Lung (tissue), 11 donors: ENCODE measurements at regions not wholly inside any gene's neighbourhood (a gene's known extent, or its start where the extent isn't known, plus 50 kb on each side); places are given as distances from the start of the nearest gene placed in this dataset.

Source experiments
- ATAC-seq: fragments of 200-7000 bp; cut with Tn5 transposase; one replicate; pipeline ENCODE4 v1.9.1; 2020; ENCODE audit warnings: moderate number of reproducible peaks; ENCODE audit not compliant: insufficient read depth, low FRiP score
- DNase-seq, 3 donors: peaks; one replicate each; pipeline ENCODE4 v3.0.0-alpha.2; 2013 to 2017
- H3K27ac ChIP-seq, 2 donors: one replicate each; pipeline ENCODE4 v1.5.1; 2013; ENCODE audit warnings: mild to moderate bottlenecking in 2 of 2, moderate library complexity in 2 of 2, control low read depth in 1 of 2, inconsistent platforms in 1 of 2, low read depth in 1 of 2, low read length in 1 of 2
- H3K27me3 ChIP-seq, 3 donors: one replicate each; pipeline ENCODE4 v1.5.1; 2013; ENCODE audit warnings: low read length in 2 of 3; ENCODE audit not compliant: control insufficient read depth in 3 of 3, insufficient read depth in 3 of 3
- H3K36me3 ChIP-seq, 4 donors: one replicate each; pipeline ENCODE4 v1.5.1; 2013; ENCODE audit warnings: low read length in 4 of 4, mild to moderate bottlenecking in 1 of 4, moderate library complexity in 1 of 4; ENCODE audit not compliant: control insufficient read depth in 4 of 4, insufficient read depth in 4 of 4
- H3K4me1 ChIP-seq, 5 donors: one replicate each; pipeline ENCODE4 v1.5.1; 2013; ENCODE audit warnings: low read length in 5 of 5, mild to moderate bottlenecking in 2 of 5, moderate library complexity in 1 of 5; ENCODE audit not compliant: control insufficient read depth in 5 of 5, insufficient read depth in 5 of 5
- H3K4me3 ChIP-seq: one replicate; pipeline ENCODE4 v1.5.1; 2013; ENCODE audit warnings: mild to moderate bottlenecking, control low read depth, moderate library complexity
- H3K9ac ChIP-seq, 2 donors: one replicate each; pipeline ENCODE4 v1.5.1; 2013; ENCODE audit warnings: low read length in 2 of 2, control low read depth in 1 of 2; ENCODE audit not compliant: insufficient read depth in 1 of 2
- H3K9me3 ChIP-seq, 4 donors: one replicate each; pipeline ENCODE4 v1.5.1; 2013; ENCODE audit warnings: low read length in 3 of 4, mild to moderate bottlenecking in 1 of 4, moderate library complexity in 1 of 4; ENCODE audit not compliant: control insufficient read depth in 4 of 4, insufficient read depth in 3 of 4
- CTCF ChIP-seq: IDR thresholded peaks from 2 replicates; pipeline ENCODE4 v1.5.1; 2012; ENCODE audit warnings: mild to moderate bottlenecking; ENCODE audit errors: control extremely low read depth, extremely low read depth
- WGBS, 2 donors: extraction: QIAGEN DNeasy Blood & Tissue Kit; methylation state at CpG; one replicate each; pipeline ENCODE4 v1.1.7; 2013; 5-methylcytosine and 5-hydroxymethylcytosine counted together
- donor health status: control.
- donor health status: control.
- donor health status: Bipolar disorder and iron deficiency.
- donor health status: healthy.
- donor health status: DM: yes; HTN: yes; CAD: no.

GRCh38 chr18:46369323-46369722 lies 265.1 kb downstream of the HAUS1 start:
- no peaks in the 10 kb centered on the region for H3K9me3 ChIP-seq
- no peak overlapping the region for H3K9ac ChIP-seq
- H3K27me3 ChIP-seq, result no peaks in the 10 kb centered on the region
- peaks cover 0 to 10% (median 3%) of the 10 kb centered on the region in 5 donors for H3K4me1 ChIP-seq
- no peak overlapping the region for H3K4me3 ChIP-seq
- no peaks in the 10 kb centered on the region for H3K36me3 ChIP-seq
- no peak for DNase-seq
- no peak overlapping the region for H3K27ac ChIP-seq
- no peak for ATAC-seq
- no peak for TF ChIP-seq CTCF
- 76 to 90% methylated on average over 4 of the region's 4 CpGs for WGBS, 2 donors

GRCh38 chr18:46370898-46371297 lies 266.7 kb downstream of the HAUS1 start:
- H3K9me3 ChIP-seq, result no peaks in the 10 kb centered on the region
- H3K36me3 ChIP-seq, result no peaks in the 10 kb centered on the region
- TF ChIP-seq CTCF, result no peak
- ATAC-seq, result no peak
- H3K4me3 ChIP-seq, result no peak overlapping the region
- no peak for DNase-seq
- no peaks in the 10 kb centered on the region for H3K27me3 ChIP-seq
- H3K9ac ChIP-seq, result no peak overlapping the region
- 93 to 94% methylated on average over 7 of the region's 7 CpGs for WGBS, 2 donors
- peaks cover 0 to 13% (median 3%) of the 10 kb centered on the region in 5 donors for H3K4me1 ChIP-seq
- H3K27ac ChIP-seq, result no peak overlapping the region

GRCh38 chr18:46372670-46373069 lies 268.5 kb downstream of the HAUS1 start:
- no peaks in the 10 kb centered on the region for H3K9me3 ChIP-seq
- no peak overlapping the region for H3K27ac ChIP-seq
- no peak overlapping the region for H3K4me3 ChIP-seq
- ATAC-seq (no peak), DNase-seq (no peak)
- H3K9ac ChIP-seq, result no peak overlapping the region
- H3K27me3 ChIP-seq, result no peaks in the 10 kb centered on the region
- TF ChIP-seq CTCF, result no peak
- WGBS, 2 donors, result 55 to 81% methylated on average over 10 of the region's 10 CpGs
- peaks cover 0 to 6% (median 0%) of the 10 kb centered on the region in 5 donors for H3K4me1 ChIP-seq
- no peaks in the 10 kb centered on the region for H3K36me3 ChIP-seq

- no peak overlapping the region for H3K27ac ChIP-seq
- no peak overlapping the region for H3K9ac ChIP-seq
- H3K9me3 ChIP-seq, result no peaks in the 10 kb centered on the region
- no peak for ATAC-seq
- no peaks in the 10 kb centered on the region for H3K36me3 ChIP-seq
- TF ChIP-seq CTCF, result no peak
- H3K4me3 ChIP-seq, result no peak overlapping the region
- H3K4me1 ChIP-seq, result peaks cover 0 to 6% (median 0%) of the 10 kb centered on the region in 5 donors
- no peaks in the 10 kb centered on the region for H3K27me3 ChIP-seq
- 76 to 95% methylated on average over 2 of the region's 2 CpGs for WGBS, 2 donors
- no peak for DNase-seq
These were observed 268.9 kb downstream of the HAUS1 start for GRCh38 chr18:46373131-46373530.
